ENCODE measurements at regions not wholly inside any gene's neighbourhood (a gene's known extent, or its start where the extent isn't known, plus 50 kb on each side); places are given as distances from the start of the nearest gene placed in this dataset.

GRCh38 chrX:5702890-5703289 is 525.8 kb downstream of the NLGN4X start:
- no peak for TF ChIP-seq POLR2A (IDR thresholded peaks at IDR 0.05; ENCODE audit: low read depth, low read length)
- no peak for TF ChIP-seq CTCF (IDR thresholded peaks at IDR 0.05; ENCODE audit: extremely low read depth in 1 of 2, insufficient read depth in 1 of 2, low read depth in 1 of 2, low read length in 2 of 2)
- no peak for TF ChIP-seq EZH2 (IDR thresholded peaks at IDR 0.05; ENCODE audit: borderline replicate concordance, low read depth, low read length, severe bottlenecking)
